Mucosa of rectum (tissue), 2 donors: ENCODE measurements at regions not wholly inside any gene's neighbourhood (a gene's known extent, or its start where the extent isn't known, plus 50 kb on each side); places are given as distances from the start of the nearest gene placed in this dataset.

Source experiments
- H3K27ac ChIP-seq, 2 donors: one replicate each; pipeline ENCODE4 v1.7.0; 2013; ENCODE audit warnings: inconsistent platforms in 2 of 2, low read depth in 2 of 2, low read length in 2 of 2
- H3K27me3 ChIP-seq, 2 donors: one replicate each; pipeline ENCODE4 v1.7.0; 2013; ENCODE audit warnings: low read length in 2 of 2; ENCODE audit not compliant: control insufficient read depth in 2 of 2, insufficient read depth in 2 of 2
- H3K36me3 ChIP-seq, 2 donors: one replicate each; pipeline ENCODE4 v1.7.0; 2013; ENCODE audit warnings: low read length in 2 of 2; ENCODE audit not compliant: control insufficient read depth in 2 of 2, insufficient read depth in 2 of 2
- H3K4me1 ChIP-seq, 2 donors: one replicate each; pipeline ENCODE4 v1.7.0; 2013; ENCODE audit warnings: low read length in 2 of 2, mild to moderate bottlenecking in 1 of 2; ENCODE audit not compliant: control insufficient read depth in 2 of 2, insufficient read depth in 2 of 2
- H3K4me3 ChIP-seq, 2 donors: one replicate each; pipeline ENCODE4 v1.7.0; 2013; ENCODE audit warnings: low read length in 2 of 2
- H3K9ac ChIP-seq, 2 donors: one replicate each; pipeline ENCODE4 v1.7.0; 2013; ENCODE audit warnings: low read length in 2 of 2, low read depth in 1 of 2, mild to moderate bottlenecking in 1 of 2
- H3K9me3 ChIP-seq, 2 donors: one replicate each; pipeline ENCODE4 v1.7.0; 2013; ENCODE audit warnings: low read length in 2 of 2; ENCODE audit not compliant: control insufficient read depth in 2 of 2
- donor health status: healthy.
- donor health status: Normal muscosa, but diverticular disease.

- no peaks in the 10 kb centered on the region for H3K9me3 ChIP-seq
- H3K9ac ChIP-seq: no peak overlapping the region
- no peak overlapping the region for H3K27ac ChIP-seq
- H3K4me1 ChIP-seq: no peaks in the 10 kb centered on the region
- no peak overlapping the region for H3K4me3 ChIP-seq
- H3K36me3 ChIP-seq: no peaks in the 10 kb centered on the region
- peaks cover 0 to 2% of the 10 kb centered on the region in 2 donors for H3K27me3 ChIP-seq
Measured at GRCh38 chr13:106626473-106626872, 58.5 kb upstream of the ARGLU1 start.

- H3K4me1 ChIP-seq: no peaks in the 10 kb centered on the region
- H3K27ac ChIP-seq: no peak overlapping the region
- no peaks in the 10 kb centered on the region for H3K36me3 ChIP-seq
- no peaks in the 10 kb centered on the region for H3K9me3 ChIP-seq
- peaks cover 0 to 2% of the 10 kb centered on the region in 2 donors for H3K27me3 ChIP-seq
- no peak overlapping the region for H3K4me3 ChIP-seq
- H3K9ac ChIP-seq: no peak overlapping the region
Measured at GRCh38 chr13:106625578-106625977, 57.6 kb upstream of the ARGLU1 start.

GRCh38 chr13:106623799-106624460, 56.0 kb upstream of the ARGLU1 start:
- no peak overlapping the region for H3K27ac ChIP-seq
- no peak overlapping the region for H3K4me3 ChIP-seq
- H3K27me3 ChIP-seq: peaks cover 0 to 2% of the 10 kb centered on the region in 2 donors
- H3K9me3 ChIP-seq: no peaks in the 10 kb centered on the region
- no peak overlapping the region for H3K9ac ChIP-seq
- peaks cover 0 to 3% of the 10 kb centered on the region in 2 donors for H3K4me1 ChIP-seq
- H3K36me3 ChIP-seq: no peaks in the 10 kb centered on the region

GRCh38 chr13:106621833-106622232, 53.9 kb upstream of the ARGLU1 start:
- Histone ChIP-seq H3K4me3 (no peak overlapping the region), H3K9me3 (no peaks in the 10 kb centered on the region), H3K27ac (no peak overlapping the region), H3K9ac (no peak overlapping the region), H3K36me3 (no peaks in the 10 kb centered on the region), H3K27me3 (peaks cover 0 to 2% of the 10 kb centered on the region in 2 donors), H3K4me1 (peaks cover 0 to 3% of the 10 kb centered on the region in 2 donors)

- H3K36me3 ChIP-seq: no peaks in the 10 kb centered on the region
- peak overlapping the region; percentile 38 to 48 for H3K4me3 ChIP-seq
- H3K9me3 ChIP-seq: no peaks in the 10 kb centered on the region
- peak overlapping the region in 1 of 2 donors; percentile 23 for H3K9ac ChIP-seq
- H3K27me3 ChIP-seq: peaks cover 0 to 2% of the 10 kb centered on the region in 2 donors
- H3K27ac ChIP-seq: no peak overlapping the region
- H3K4me1 ChIP-seq: peaks cover 0 to 3% of the 10 kb centered on the region in 2 donors
Measured at GRCh38 chr13:106619688-106620555, 52.0 kb upstream of the ARGLU1 start.
